Activated CD4-positive, alpha-beta T cell treated with anti-CD3 and anti-CD28 coated beads, Interleukin-2, amount 50 U/mL, for 24 hours (primary cell): ENCODE measurements at regions not wholly inside any gene's neighbourhood (a gene's known extent, or its start where the extent isn't known, plus 50 kb on each side); places are given as distances from the start of the nearest gene placed in this dataset.
A peak's percentile ranks its signal among the peaks of the same experiment; 100 is the strongest.

Experiments
- DNase-seq, 2 donors: peaks; one replicate each; pipeline ENCODE4 v3.0.0-alpha.2; 2020; ENCODE audit warnings: low read depth in 1 of 2, low spot score in 1 of 2

- no peak for DNase-seq
Measured at GRCh38 chrX:78213331-78213730, 73.9 kb upstream of the TAF9B start.

DNA sequence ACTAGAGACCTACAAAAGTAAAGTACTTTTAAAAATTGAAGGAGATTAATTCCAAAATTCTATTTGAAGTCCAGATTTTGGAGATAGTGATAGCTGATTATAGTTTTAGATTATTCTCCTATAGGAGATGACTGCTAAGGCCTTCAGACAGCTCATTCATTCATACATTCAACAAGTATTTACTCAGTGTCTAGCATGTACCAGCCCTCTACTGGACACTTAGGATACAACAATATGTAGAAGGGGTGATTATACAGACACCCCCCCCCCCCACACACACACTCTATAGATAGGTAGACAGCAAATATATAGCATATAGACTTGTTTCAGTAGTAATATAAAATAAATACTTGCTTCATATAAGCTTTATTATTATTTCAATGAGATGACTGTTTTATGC lies 60.4 kb upstream of the TAF9B start:
- DNase-seq = peak in 1 of 2 donors; percentile 3
